ENCODE measurements at regions not wholly inside any gene's neighbourhood (a gene's known extent, or its start where the extent isn't known, plus 50 kb on each side); places are given as distances from the start of the nearest gene placed in this dataset.

GRCh38 chr11:127133061-127133460, 132.5 kb upstream of the KIRREL3 start:
- no peak overlapping the region for H3K4me2 ChIP-seq (ENCODE audit: insufficient read depth, low read length)
- no peak overlapping the region for H2AFZ ChIP-seq (ENCODE audit: low read depth, low read length)
- no peak for TF ChIP-seq GATA2 (IDR thresholded peaks at IDR 0.05; ENCODE audit: insufficient read depth, insufficient read length, low read depth, low read length)
- TF ChIP-seq JUN (IDR thresholded peaks at IDR 0.05; ENCODE audit: borderline replicate concordance, insufficient read depth, insufficient read length, low read depth) = no peak
- TF ChIP-seq FOS (IDR thresholded peaks at IDR 0.05; ENCODE audit: borderline replicate concordance, insufficient read depth, low read length) = no peak
- no peak for TF ChIP-seq MAX (IDR thresholded peaks at IDR 0.05; ENCODE audit: insufficient read depth, insufficient read length)
- TF ChIP-seq EZH2 (IDR thresholded peaks at IDR 0.05; ENCODE audit: borderline replicate concordance, low read depth, low read length, severe bottlenecking) = no peak
- TF ChIP-seq, protein P1, sequence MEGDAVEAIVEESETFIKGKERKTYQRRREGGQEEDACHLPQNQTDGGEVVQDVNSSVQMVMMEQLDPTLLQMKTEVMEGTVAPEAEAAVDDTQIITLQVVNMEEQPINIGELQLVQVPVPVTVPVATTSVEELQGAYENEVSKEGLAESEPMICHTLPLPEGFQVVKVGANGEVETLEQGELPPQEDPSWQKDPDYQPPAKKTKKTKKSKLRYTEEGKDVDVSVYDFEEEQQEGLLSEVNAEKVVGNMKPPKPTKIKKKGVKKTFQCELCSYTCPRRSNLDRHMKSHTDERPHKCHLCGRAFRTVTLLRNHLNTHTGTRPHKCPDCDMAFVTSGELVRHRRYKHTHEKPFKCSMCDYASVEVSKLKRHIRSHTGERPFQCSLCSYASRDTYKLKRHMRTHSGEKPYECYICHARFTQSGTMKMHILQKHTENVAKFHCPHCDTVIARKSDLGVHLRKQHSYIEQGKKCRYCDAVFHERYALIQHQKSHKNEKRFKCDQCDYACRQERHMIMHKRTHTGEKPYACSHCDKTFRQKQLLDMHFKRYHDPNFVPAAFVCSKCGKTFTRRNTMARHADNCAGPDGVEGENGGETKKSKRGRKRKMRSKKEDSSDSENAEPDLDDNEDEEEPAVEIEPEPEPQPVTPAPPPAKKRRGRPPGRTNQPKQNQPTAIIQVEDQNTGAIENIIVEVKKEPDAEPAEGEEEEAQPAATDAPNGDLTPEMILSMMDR (IDR thresholded peaks at IDR 0.05; ENCODE audit: extremely low read depth in 1 of 2, insufficient read depth in 1 of 2, low read depth in 1 of 2, low read length in 2 of 2) = no peak
- TF ChIP-seq MYC (IDR thresholded peaks at IDR 0.05; ENCODE audit: low read depth, low read length) = no peak
- TF ChIP-seq POLR2AphosphoS5 (IDR thresholded peaks at IDR 0.05; ENCODE audit: insufficient read depth, low read depth, low read length) = no peak
- TF ChIP-seq POLR2A (IDR thresholded peaks at IDR 0.05; ENCODE audit: low read depth, low read length) = no peak
- dilution Hi-C loops (cut with MboI; ENCODE audit: extremely low pct_ligation_motif_present, low sequenced_read_pairs) (no loop called here), intact Hi-C loops (cut with micrococcal nuclease) (no loop called here)
- H3K9me1 ChIP-seq (replicated peaks; ENCODE audit: control insufficient read depth, extremely low read depth, insufficient read depth, low read length) = no peaks in the 10 kb centered on the region
- H3K4me3 ChIP-seq (replicated peaks in 1 of 3; ENCODE audit: insufficient read depth in 1 of 3, low read depth in 1 of 3, low read length in 3 of 3) = no peak overlapping the region
- FAIRE-seq = no peak
- H3K27ac ChIP-seq (ENCODE audit: insufficient read depth, low read depth, low read length) = no peak overlapping the region
- H3K36me3 ChIP-seq (ENCODE audit: control insufficient read depth in 2 of 2, extremely low read depth in 1 of 2, insufficient read depth in 2 of 2, low read length in 2 of 2) = no peaks in the 10 kb centered on the region
- no peak overlapping the region for H3K9ac ChIP-seq (replicated peaks; ENCODE audit: extremely low read depth, insufficient read depth, low read length)
- H3K4me1 ChIP-seq (ENCODE audit: control insufficient read depth, extremely low read depth, insufficient read depth, low read length) = no peaks in the 10 kb centered on the region
- no peaks in the 10 kb centered on the region for H4K20me1 ChIP-seq (replicated peaks; ENCODE audit: control insufficient read depth, extremely low read depth, insufficient read depth, low read length)
- DNase-seq (ENCODE audit: low read depth, low spot score) = no peak
- CTCF ChIA-PET = no interaction called here
- POLR2A ChIA-PET = no interaction called here
- peaks cover 2% of the 10 kb centered on the region for H3K9me3 ChIP-seq (replicated peaks; ENCODE audit: control insufficient read depth, insufficient read depth, low read length)
- BruUV-seq (replicated peaks) = no TSS peak
- no peaks in the 10 kb centered on the region for H3K79me2 ChIP-seq (ENCODE audit: control insufficient read depth, insufficient read depth, low read length)
- no peaks in the 10 kb centered on the region for H3K27me3 ChIP-seq (ENCODE audit: control insufficient read depth in 2 of 2, insufficient read depth in 2 of 2, low read length in 2 of 2)

Measured in endothelial cell of umbilical vein (primary cell).